Smooth muscle cell (in vitro differentiated cells): ENCODE measurements at regions not wholly inside any gene's neighbourhood (a gene's known extent, or its start where the extent isn't known, plus 50 kb on each side); places are given as distances from the start of the nearest gene placed in this dataset.
A peak's percentile ranks its signal among the peaks of the same experiment; 100 is the strongest.

Experiments used
- DNase-seq: peaks from one replicate; lab custom pipeline; 2025; ENCODE audit not compliant: unreplicated experiment; lab: John Stamatoyannopoulos, UW
- H2AFZ ChIP-seq: fragments of 200-600 bp; sonication (generic); 2 replicates; pipeline ENCODE4 v1.6.0; 2016; ENCODE audit warnings: antibody characterized with exemption, low read depth, mild to moderate bottlenecking
- H3F3A ChIP-seq: fragments of 200-600 bp; sonication (generic); 2 replicates; pipeline ENCODE4 v1.6.0; 2017; ENCODE audit warnings: antibody characterized with exemption, low read depth
- H3K27ac ChIP-seq: fragments of 200-600 bp; sonication (generic); 2 replicates; pipeline ENCODE4 v1.5.1; 2016; ENCODE audit warnings: low read depth, mild to moderate bottlenecking
- H3K27me3 ChIP-seq: fragments of 200-600 bp; sonication (generic); 2 replicates; pipeline ENCODE4 v1.6.1; 2016; ENCODE audit warnings: low read depth, mild to moderate bottlenecking
- H3K36me3 ChIP-seq: fragments of 200-600 bp; sonication (generic); 2 replicates; pipeline ENCODE4 v1.5.1; 2016; ENCODE audit warnings: low read depth
- H3K4me1 ChIP-seq: fragments of 200-600 bp; sonication (generic); 2 replicates; pipeline ENCODE4 v1.5.1; 2016; ENCODE audit warnings: low read depth
- H3K4me2 ChIP-seq: fragments of 200-600 bp; sonication (generic); 2 replicates; pipeline ENCODE4 v1.6.0; 2016; ENCODE audit warnings: mild to moderate bottlenecking
- H3K4me3 ChIP-seq: fragments of 200-600 bp; sonication (generic); 2 replicates; pipeline ENCODE4 v1.5.1; 2016; ENCODE audit warnings: mild to moderate bottlenecking
- H3K79me2 ChIP-seq: fragments of 200-600 bp; sonication (generic); 2 replicates; pipeline ENCODE4 v1.6.0; 2016; ENCODE audit warnings: low read depth, mild to moderate bottlenecking
- H3K9ac ChIP-seq: fragments of 200-600 bp; sonication (generic); 2 replicates; pipeline ENCODE4 v1.6.0; 2016; ENCODE audit warnings: low read depth
- H3K9me3 ChIP-seq: fragments of 200-600 bp; sonication (generic); replicated peaks from 2 replicates; pipeline ENCODE4 v1.5.1; 2016; ENCODE audit warnings: low read depth
- H4K20me1 ChIP-seq: fragments of 200-600 bp; sonication (generic); 2 replicates; pipeline ENCODE4 v1.6.0; 2016; ENCODE audit warnings: low read depth
- CTCF ChIP-seq: fragments of 200-600 bp; sonication (generic); IDR thresholded peaks from 2 replicates; pipeline ENCODE4 v1.5.1; 2017; ENCODE audit warnings: borderline replicate concordance, mild to moderate bottlenecking, antibody characterized with exemption; ENCODE audit not compliant: insufficient read depth, poor library complexity, severe bottlenecking
- WGBS: methylation state at CpG from one replicate; pipeline ENCODE4 v1.1.7; 2016; ENCODE audit warnings: low lambda C conversion rate; 5-methylcytosine and 5-hydroxymethylcytosine counted together

DNA sequence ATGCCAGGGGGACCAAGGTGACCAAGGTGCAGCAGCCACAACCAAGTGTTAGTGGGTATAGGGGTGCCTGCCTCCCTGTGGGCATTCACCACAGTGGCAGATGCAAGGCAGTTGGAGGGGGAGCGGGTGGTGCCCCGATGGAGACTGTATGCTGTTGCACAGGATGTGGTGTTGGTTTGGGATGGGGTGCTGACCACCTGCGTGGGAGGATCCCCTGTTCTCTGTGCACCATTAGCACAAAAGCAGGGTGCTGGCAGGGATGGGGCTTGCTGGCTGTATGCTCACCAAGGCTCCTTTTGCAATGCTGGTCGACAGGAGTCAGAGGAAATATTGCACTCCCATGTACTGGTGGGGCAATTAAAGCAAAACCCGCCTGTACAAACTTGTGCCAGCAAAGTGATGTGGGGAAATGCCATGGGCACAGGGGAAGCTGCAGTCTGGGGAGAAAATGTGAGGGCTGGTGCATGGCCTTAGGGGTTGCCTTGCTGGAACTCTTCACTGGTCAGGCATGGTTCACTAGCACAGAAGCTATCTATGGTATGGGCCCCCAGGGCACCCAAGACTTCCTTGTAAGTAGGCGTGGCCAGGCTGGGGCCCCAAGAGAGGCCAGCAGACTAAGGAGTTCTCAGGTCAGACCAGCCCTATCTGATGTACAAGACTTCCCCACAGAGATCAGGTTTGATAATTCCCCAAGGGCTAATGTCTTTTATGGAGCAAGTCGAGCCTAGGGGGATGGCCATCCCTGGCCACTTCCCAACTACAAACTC is 51.9 kb upstream of the GNAT3 start:
- H3K4me1 ChIP-seq, result no peaks in the 10 kb centered on the region
- H4K20me1 ChIP-seq, result no peaks in the 10 kb centered on the region
- no peak overlapping the region for H3K9ac ChIP-seq
- no peaks in the 10 kb centered on the region for H3K79me2 ChIP-seq
- H3K4me3 ChIP-seq, result no peak overlapping the region
- no peaks in the 10 kb centered on the region for H3K9me3 ChIP-seq
- H3K27ac ChIP-seq, result no peak overlapping the region
- H3K36me3 ChIP-seq, result no peaks in the 10 kb centered on the region
- no peaks in the 10 kb centered on the region for H3K27me3 ChIP-seq
- DNase-seq, result no peak
- H2AFZ ChIP-seq, result no peak overlapping the region
- WGBS, result 83% methylated on average over 7 of the region's 7 CpGs
- no peak for TF ChIP-seq CTCF
- no peaks in the 10 kb centered on the region for H3F3A ChIP-seq
- no peak overlapping the region for H3K4me2 ChIP-seq

DNA sequence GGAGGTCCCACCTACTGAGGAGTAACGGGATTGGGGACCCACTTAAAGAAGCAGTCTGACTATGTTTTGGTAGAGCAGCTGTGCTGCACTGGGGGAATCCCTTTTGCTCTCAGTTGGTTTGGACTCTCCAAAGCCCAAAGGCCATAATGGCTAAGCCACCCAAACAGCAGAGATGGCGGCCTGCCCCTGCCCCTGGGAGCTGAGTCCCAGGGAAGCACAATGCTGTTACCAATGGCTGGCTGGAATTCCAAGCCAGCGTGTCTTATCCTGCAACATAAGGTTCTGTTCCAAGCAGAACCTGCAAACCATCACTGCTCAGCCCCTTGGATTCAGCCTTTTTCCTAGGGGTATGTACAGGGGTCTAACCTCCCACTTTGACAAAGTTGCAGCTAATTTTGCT is 53.7 kb upstream of the GNAT3 start:
- H3K36me3 ChIP-seq, result no peaks in the 10 kb centered on the region
- H3K4me1 ChIP-seq, result no peaks in the 10 kb centered on the region
- TF ChIP-seq CTCF, result no peak
- no peak for DNase-seq
- no peak overlapping the region for H2AFZ ChIP-seq
- no peaks in the 10 kb centered on the region for H3K27me3 ChIP-seq
- H3F3A ChIP-seq, result no peaks in the 10 kb centered on the region
- H3K79me2 ChIP-seq, result no peaks in the 10 kb centered on the region
- no peak overlapping the region for H3K27ac ChIP-seq
- H3K9ac ChIP-seq, result no peak overlapping the region
- no peak overlapping the region for H3K4me2 ChIP-seq
- H4K20me1 ChIP-seq, result no peaks in the 10 kb centered on the region
- H3K4me3 ChIP-seq, result no peak overlapping the region
- no peaks in the 10 kb centered on the region for H3K9me3 ChIP-seq
- 98% methylated on average over 3 of the region's 3 CpGs for WGBS

DNA sequence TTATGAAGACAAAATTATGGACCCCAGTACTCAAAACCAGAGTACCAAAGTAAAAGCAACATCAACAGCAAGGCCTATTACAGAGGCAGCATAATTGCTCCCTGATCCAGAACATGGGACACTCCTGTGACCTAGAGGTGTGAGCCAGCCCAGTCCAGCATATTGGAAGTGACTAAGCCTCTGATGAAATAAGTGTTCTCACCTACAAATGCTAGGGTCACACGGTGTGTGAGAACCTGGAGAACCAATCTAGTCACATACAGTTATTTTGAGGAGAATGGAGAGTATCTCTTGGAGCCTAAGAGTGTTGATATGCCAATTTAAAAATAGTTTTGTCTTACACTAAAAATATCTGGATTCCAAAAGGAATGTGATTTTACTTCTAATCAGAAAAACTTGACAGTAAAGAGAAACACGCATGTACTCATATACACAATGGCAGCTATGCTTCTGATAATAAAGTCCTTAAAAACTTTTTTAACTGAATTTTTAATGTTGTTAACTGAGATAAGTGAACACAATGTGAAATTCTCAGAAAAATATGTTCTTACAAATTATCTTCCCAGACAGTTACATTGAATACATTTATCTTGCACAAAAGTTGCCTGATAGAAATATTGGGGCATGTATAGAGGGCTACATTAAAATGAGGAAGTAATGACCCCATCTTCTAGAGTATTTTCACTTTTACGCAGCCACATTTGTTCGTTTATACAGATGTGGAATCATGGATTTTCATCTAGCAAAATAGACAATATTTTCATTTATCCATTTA is 56.8 kb upstream of the CD36 start:
- Histone ChIP-seq H4K20me1 (no peaks in the 10 kb centered on the region), H3K9ac (no peak overlapping the region), H3K4me3 (no peak overlapping the region), H3K4me1 (no peaks in the 10 kb centered on the region), H3K36me3 (no peaks in the 10 kb centered on the region), H2AFZ (peak overlapping the region; percentile 18), H3K27ac (no peak overlapping the region), H3K9me3 (no peaks in the 10 kb centered on the region), H3F3A (no peaks in the 10 kb centered on the region), H3K4me2 (no peak overlapping the region), H3K79me2 (no peaks in the 10 kb centered on the region), H3K27me3 (no peaks in the 10 kb centered on the region)
- no peak for DNase-seq
- TF ChIP-seq CTCF, result no peak
- WGBS, result 92% methylated on average over 4 of the region's 4 CpGs

GRCh38 chr7:80583901-80584300 is 54.5 kb upstream of the CD36 start:
- H3K9me3 ChIP-seq, result no peaks in the 10 kb centered on the region
- no peaks in the 10 kb centered on the region for H4K20me1 ChIP-seq
- H3F3A ChIP-seq, result no peaks in the 10 kb centered on the region
- no peak for TF ChIP-seq CTCF
- H3K36me3 ChIP-seq, result no peaks in the 10 kb centered on the region
- 82% methylated on average over 2 of the region's 2 CpGs for WGBS
- no peak overlapping the region for H3K4me2 ChIP-seq
- H3K27me3 ChIP-seq, result no peaks in the 10 kb centered on the region
- DNase-seq, result no peak
- H3K4me1 ChIP-seq, result no peaks in the 10 kb centered on the region
- H3K79me2 ChIP-seq, result no peaks in the 10 kb centered on the region
- H3K4me3 ChIP-seq, result no peak overlapping the region
- no peak overlapping the region for H2AFZ ChIP-seq
- H3K9ac ChIP-seq, result no peak overlapping the region
- H3K27ac ChIP-seq, result no peak overlapping the region
